GM10266 (cell line): ENCODE measurements at regions not wholly inside any gene's neighbourhood (a gene's known extent, or its start where the extent isn't known, plus 50 kb on each side); places are given as distances from the start of the nearest gene placed in this dataset.
"Not testable (repeated sequence)": the region's sequence is repeated elsewhere in the genome, so short reads cannot be mapped to it uniquely, and the experiment has no call there.

Source experiments
- DNase-seq: peaks from one replicate; pipeline ENCODE4 v3.0.0; 2012; ENCODE audit errors: extremely low spot score
- TF ChIP-seq, protein P1 (sequence below): IDR thresholded peaks from 2 replicates; pipeline ENCODE4 v1.5.1; 2012; ENCODE audit warnings: mild to moderate bottlenecking, low read depth; ENCODE audit not compliant: control insufficient read depth, insufficient read depth; ENCODE audit errors: missing control alignments

DNA sequence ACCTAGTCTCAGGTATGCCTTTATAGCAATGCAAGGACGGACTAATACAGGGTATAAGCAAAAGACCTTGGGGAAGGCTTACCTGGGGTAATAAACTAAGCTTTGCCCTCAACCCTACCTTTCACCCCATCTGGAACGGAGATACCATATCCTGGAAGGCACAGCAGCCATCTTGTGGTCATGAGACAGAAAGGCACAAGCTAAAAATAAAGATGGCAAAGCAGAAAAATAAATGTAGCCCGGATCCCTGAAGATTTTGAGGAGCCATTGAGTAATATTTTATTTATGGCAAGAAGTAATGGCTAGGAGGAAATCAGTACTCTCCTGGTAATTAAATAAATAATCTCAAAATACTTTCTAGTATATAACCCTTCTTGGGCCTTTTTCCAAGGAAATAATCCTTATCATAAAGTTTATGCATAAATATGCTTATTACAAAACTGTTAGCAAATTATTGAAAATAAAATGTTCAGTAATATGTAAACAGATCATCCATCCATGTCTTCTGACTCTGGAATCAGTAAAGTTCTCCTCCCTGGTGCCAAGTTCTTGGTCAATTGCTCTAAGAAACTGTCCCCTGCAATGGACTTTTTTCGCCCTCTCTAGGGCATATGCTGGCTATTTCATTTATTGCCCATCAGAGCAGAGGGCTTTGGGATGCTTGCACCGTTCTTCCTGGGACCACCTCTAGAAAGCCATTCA is 198.7 kb downstream of the SPP2 start:
- DNase-seq: no peak
- TF ChIP-seq, protein P1, sequence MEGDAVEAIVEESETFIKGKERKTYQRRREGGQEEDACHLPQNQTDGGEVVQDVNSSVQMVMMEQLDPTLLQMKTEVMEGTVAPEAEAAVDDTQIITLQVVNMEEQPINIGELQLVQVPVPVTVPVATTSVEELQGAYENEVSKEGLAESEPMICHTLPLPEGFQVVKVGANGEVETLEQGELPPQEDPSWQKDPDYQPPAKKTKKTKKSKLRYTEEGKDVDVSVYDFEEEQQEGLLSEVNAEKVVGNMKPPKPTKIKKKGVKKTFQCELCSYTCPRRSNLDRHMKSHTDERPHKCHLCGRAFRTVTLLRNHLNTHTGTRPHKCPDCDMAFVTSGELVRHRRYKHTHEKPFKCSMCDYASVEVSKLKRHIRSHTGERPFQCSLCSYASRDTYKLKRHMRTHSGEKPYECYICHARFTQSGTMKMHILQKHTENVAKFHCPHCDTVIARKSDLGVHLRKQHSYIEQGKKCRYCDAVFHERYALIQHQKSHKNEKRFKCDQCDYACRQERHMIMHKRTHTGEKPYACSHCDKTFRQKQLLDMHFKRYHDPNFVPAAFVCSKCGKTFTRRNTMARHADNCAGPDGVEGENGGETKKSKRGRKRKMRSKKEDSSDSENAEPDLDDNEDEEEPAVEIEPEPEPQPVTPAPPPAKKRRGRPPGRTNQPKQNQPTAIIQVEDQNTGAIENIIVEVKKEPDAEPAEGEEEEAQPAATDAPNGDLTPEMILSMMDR: no peak

DNA sequence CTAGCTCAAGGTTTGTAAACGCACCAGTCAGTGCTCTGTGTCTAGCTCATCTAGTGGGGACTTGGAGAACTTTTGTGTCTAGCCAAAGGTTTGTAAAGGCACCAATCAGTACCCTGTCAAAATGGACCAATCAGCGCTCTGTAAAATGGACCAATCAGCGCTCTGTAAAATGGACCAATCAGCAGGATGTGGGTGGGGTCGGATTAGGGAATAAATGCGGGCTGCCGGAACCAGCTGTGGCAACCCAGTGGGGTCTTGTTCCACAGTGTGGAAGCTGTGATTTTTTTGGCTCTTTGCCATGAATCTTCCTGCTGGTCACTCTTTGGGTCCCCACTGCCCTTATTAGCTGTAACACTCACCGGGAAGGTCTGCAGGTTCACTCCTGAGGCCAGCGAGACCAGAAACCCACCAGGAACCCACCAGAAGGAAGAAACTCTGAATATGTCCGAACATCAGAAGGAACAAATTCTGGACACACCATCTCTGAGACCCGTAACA is 197.8 kb downstream of the SPP2 start:
- DNase-seq: not testable (repeated sequence)

DNA sequence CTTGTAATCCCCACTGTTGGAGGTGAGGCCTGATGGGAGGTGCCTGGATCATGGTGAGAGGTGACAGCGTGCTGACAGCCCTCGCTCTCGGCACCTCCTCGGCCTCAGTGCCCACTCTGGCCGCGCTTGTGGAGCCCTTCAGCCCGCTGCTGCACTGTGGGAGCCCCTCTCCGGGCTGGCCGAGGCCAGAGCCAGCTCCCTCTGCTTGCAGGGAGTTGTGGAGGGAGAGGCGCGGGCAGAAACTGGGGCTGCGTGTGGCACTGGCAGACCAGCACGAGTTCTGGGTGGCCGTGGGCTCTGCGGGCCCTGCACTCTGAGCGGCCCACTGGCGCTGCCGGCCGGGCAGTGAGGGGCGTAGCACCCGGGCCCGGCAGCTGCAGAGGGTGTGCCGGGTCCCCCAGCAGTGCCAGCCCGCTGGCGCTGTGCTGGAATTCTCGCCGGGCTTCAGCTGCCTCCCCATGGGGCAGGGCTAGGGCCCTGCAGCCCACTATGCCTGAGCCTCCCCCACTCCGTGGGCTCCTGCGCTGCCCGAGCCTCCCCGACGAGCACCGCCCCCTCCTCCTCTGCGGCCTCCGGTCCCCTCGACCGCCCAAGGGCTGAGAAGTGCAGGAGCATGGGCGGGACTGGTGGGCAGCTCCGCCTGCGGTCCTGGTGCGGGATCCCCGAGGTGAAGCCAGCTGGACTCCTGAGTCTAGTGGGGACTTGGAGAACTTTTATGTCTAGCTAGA is 197.1 kb downstream of the SPP2 start:
- TF ChIP-seq, protein P1: no peak
- DNase-seq: no peak

DNA sequence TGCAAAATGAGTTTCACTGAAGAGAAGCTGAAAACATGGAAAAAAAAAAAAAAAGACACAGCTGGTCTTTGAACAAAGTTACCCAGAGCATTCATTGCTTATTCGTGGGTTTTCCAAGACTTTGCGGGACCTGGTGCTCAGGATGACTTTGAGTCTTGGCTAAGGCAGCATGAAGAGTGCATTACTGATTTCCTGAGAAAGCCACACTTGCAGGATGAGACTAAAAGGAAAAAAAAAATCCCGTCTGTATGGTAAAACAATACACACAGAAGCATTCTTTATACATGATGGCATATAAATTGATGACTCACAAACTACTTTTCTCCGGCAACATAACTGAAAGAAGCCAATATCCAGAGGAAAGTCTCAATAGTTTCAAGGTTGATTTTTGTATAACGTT is 195.4 kb downstream of the SPP2 start:
- no peak for DNase-seq
- TF ChIP-seq, protein P1: no peak

DNA sequence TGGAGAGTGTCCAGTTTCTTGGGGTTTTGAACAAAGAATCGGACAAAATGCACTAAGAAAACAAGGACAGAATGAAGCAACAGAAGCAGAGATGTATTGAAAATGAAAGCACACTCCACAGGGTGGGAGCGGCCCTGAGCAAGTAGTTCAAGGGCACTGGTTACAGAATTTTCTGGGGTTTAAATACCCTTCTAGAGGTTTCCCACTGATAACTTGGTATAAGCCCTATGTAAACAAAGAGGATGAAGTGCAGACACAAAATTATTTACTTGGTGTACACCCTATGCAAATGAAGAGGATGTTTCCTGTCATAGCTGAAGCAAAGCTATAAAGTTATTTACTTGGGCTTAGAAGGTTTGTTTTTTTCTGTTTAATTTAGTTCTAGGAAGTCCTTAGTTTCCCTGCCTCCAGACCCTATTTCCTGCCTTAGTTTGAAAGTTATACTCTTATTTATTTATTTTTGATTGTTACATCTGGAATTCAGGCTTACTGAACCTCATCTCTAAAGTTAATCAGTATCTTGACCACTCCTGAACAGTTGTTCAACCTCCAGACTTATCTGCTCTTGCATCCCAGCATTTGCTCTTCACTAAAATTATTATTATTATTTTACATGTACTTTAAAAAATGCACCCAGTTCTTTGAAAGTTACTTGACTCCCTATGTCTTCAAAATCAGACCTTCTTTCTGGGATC is 193.5 kb downstream of the SPP2 start:
- TF ChIP-seq, protein P1: no peak
- DNase-seq: no peak

DNA sequence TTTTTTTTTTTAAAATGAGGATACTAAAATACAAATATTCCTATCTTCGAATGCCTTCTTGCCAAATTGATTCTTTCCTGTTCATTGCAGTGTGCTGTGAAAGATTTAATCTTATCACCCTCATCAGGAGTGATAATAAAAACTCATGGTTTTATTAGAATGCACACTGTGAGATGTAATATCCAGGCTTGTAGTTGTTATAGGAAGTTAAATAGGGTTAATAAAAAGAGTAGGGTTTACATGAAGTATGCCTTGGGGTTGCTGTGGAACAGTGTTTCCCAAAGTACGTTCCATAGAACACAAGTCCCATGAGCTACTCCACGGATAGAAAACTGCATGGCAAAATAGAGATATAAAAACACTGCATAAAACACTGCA is 191.9 kb downstream of the SPP2 start:
- TF ChIP-seq, protein P1: no peak
- DNase-seq: no peak

DNA sequence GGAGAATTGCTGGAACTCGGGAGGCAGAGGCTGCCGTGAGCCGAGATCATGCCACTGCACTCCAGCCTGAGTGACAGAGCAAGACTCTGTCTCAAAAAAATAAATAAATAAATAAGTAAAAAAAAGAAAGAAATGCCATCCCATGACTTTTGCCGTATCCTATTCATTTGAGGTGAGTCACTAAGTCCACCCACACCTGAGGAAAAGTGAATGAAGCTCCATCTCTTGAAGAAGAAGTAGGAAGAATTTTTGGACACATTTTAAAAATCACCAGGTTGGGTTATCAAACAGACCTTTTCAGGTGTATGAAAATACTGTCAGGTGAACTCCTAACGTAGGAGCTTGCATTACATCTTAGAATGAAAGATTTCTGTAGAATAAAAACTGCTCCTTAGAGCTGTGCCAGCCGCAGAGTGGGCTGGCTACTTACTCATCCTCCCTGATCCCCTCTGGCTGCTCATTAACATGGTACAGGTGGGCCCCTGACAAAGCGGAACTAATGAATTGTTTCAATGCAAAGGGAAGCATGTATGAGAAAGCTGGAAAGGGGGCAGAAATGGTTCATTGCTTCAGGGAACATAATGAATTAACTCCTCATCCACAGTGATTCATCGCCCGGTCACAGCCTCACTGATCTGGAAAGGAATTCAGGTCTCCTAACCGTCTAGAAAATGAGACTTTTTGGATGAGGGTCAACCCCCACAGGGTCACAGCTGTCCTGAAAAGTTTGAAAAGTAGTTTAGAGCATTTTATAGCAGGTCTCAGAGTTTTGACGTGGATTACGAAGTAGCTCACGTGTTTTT is 191.4 kb downstream of the SPP2 start:
- no peak for DNase-seq
- TF ChIP-seq, protein P1: no peak
